ENCODE measurements at regions not wholly inside any gene's neighbourhood (a gene's known extent, or its start where the extent isn't known, plus 50 kb on each side); places are given as distances from the start of the nearest gene placed in this dataset.

DNA sequence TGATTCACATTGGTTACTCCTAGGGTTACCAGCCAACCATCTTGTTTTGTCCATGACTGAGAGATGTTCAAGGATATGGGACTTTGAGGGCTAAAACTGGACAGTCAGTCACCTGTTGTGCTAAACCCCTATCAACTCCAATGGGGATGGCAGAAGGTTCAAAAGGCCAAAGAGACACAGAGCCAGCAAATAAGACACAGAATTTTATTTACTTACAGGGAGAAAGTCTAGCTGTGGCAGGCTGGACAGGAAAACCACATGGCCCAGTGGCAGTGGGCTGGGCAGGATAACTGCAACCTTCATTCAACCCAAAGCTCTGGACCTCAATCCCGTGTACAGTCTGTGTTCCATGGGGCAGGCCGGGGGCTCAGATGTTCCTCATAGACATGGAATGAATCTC lies 326.7 kb upstream of the RPS6KA3 start:
- no peak for TF ChIP-seq SUZ12 (IDR thresholded peaks at IDR 0.05)
- no peak for TF ChIP-seq NFRKB (IDR thresholded peaks at IDR 0.05)
- TF ChIP-seq CTBP1 (IDR thresholded peaks at IDR 0.05; ENCODE audit: borderline replicate concordance) = no peak
- TF ChIP-seq LEF1 (IDR thresholded peaks at IDR 0.05; ENCODE audit: borderline replicate concordance) = no peak
- no peak for TF ChIP-seq SP1 (IDR thresholded peaks at IDR 0.05)
- TF ChIP-seq FOXK2 (IDR thresholded peaks at IDR 0.05) = no peak
- no peak for TF ChIP-seq ARNT (IDR thresholded peaks at IDR 0.05)
- no peak for TF ChIP-seq ZNF384 (IDR thresholded peaks at IDR 0.05)
- TF ChIP-seq FOXM1 (IDR thresholded peaks at IDR 0.05; ENCODE audit: borderline replicate concordance) = no peak
- no peak for TF ChIP-seq FOXA1 (IDR thresholded peaks at IDR 0.05)
- no peak for TF ChIP-seq ELF4 (IDR thresholded peaks at IDR 0.05)
- no peak for TF ChIP-seq TARDBP (IDR thresholded peaks at IDR 0.05)
- TF ChIP-seq BHLHE40 (IDR thresholded peaks at IDR 0.05; ENCODE audit: borderline replicate concordance) = no peak
